ENCODE measurements at regions not wholly inside any gene's neighbourhood (a gene's known extent, or its start where the extent isn't known, plus 50 kb on each side); places are given as distances from the start of the nearest gene placed in this dataset.
"Not testable (repeated sequence)": the region's sequence is repeated elsewhere in the genome, so short reads cannot be mapped to it uniquely, and the experiment has no call there.

- no peak for DNase-seq (ENCODE audit: low read depth)
These were observed 79.1 kb upstream of the ALX4 start for GRCh38 chr11:44388828-44389657.

DNA sequence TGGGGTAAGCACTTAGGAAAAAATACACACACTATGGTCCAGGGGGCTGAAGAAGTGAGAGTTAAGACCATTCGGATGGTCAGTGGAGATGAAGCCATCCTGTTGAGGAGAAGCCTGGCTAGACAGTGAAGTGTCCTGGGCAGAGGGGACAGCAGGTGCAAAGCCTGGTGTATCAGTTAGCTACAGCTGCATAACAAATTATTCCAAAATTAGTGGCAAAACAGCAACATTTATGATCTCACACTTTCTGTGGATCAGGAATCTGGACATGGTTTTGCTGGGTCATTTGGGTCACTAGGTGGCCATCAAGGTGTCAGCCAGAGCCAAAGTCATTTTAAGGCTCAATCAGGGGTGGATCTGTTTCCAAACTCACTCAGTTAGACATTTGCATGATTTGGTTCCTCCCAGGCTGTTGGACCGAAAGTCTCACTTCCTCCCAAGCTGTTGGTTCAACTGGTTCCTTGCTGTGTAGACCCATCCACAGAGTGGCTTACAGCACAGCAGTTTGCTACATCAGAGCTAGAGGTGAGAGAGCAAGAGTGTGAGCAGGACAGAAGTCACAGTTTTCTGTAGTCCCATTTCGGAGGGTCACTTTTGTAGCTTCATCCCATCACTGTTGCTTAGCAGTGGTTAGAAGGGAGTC lies 80.1 kb upstream of the ALX4 start:
- no peak for DNase-seq (ENCODE audit: low read depth)

GRCh38 chr11:44391004-44391403 lies 81.1 kb upstream of the ALX4 start:
- DNase-seq (ENCODE audit: low read depth) = not testable (repeated sequence)

DNA sequence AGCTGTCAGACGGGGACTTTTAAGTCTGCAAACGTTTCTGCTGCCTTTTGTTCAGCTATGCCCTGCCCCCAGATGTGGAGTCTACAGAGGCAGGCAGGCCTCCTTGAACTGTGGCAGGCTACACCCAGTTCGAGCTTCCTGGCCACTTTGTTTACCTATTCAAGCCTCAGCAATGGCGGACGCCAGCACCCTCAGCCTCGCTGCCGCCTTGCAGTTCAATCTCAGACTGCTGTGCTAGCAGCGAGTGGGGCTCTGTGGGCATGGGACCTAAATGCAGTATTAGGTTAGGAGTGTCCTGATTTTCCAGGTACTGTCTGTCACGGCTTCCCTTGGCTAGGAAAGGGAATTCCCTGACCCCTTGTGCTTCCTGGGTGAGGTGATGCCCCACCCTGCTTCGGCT lies 86.8 kb upstream of the ALX4 start:
- not testable (repeated sequence) for DNase-seq (ENCODE audit: low read depth)

GRCh38 chr11:44397586-44398178 lies 87.7 kb upstream of the ALX4 start:
- DNase-seq (ENCODE audit: low read depth) = no peak

DNA sequence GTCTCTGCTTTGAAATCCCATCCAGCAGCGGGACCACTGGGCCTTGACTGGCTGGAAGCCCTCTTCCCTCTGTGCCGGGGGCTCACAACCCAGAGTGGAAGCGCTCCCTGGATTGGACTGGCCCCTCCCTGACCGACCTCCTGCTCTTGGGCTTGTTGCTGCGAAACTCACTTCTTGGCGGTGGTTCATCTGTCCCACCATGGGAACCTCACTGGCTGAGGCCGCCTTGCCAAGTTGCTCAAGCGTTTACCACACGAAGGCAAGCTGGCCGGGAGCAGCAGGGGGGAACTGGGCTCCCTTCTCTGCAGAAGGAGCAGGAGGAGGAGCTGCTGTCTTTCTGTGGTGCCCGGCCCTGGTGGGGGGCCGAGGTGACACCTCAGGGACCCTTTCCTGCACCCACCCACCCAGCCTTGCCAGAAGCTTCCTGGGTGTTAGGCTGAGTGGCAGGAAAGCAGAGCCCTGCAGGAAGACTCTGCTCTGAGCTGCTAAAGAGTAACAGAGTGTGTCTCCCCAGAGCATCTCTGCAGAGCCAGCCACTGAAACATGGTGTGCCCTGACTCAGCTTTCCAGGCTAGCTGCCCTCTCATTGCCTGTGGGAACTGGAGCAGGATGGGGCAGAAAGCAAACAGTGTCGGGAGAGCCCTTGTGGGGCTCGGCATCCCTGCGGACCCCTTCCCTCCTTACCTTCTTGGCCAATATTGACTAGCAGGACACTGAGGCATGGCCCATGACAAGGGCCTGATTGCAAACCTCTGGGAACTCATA lies 88.5 kb upstream of the ALX4 start:
- DNase-seq (ENCODE audit: low read depth) = no peak

GRCh38 chr11:44399968-44400367 lies 90.0 kb upstream of the ALX4 start:
- no peak for DNase-seq (ENCODE audit: low read depth)

DNA sequence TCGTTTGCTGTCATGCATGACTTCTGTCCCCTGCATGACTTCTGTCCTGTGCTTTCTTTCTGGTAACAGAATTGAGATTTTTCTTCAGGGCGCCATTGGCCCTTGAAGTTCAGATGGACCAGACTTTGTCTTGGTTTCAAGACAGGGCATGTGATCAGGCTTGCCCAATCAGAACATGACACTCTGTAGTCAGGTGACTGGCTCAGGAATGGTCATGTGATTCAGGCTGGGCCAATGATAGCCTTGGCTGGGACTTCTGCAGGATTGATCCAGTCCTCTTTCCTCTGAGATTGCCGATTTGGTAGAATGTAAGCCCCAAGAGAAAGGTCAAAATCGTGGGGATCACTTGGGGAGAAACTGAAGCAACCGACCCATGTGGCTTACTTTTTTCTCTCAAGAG lies 90.5 kb upstream of the ALX4 start:
- no peak for DNase-seq (ENCODE audit: low read depth)

DNA sequence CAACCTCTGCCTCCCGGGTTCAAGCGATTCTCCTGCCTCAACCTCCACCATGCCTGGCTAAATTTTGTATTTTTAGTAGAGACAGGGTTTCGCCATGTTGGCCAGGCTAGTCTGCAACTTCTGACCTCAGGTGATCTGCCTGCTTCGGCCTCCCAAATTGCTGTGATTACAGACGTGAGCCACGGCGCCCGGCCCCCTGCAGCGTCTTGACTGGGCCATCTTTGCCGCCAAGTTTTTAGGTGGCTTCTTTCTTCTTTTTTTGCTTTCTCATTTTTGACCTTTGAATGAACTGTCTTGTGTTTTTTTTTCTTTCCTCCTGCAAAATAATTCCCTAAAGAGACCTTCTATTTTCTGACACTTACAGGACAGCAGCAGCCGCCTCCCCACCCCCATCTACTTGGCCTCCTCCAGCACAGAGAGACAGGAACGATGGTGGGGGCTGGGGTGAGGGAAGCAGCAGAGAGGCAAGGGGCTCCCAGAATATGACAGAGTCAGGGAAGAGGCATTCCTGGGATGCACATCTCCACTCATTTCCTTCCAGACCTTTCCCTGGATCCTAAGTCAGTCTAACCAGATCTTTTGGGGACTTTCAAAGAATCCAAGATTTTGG lies 92.6 kb upstream of the ALX4 start:
- no peak for DNase-seq (ENCODE audit: low read depth)

- DNase-seq (ENCODE audit: low read depth) = no peak
These were observed 93.2 kb upstream of the ALX4 start for GRCh38 chr11:44403176-44403575.

GRCh38 chr11:44403587-44404273 lies 93.8 kb upstream of the ALX4 start:
- DNase-seq (ENCODE audit: low read depth) = no peak

- no peak for DNase-seq (ENCODE audit: low read depth)
These were observed 94.4 kb upstream of the ALX4 start for GRCh38 chr11:44404301-44404700.

DNA sequence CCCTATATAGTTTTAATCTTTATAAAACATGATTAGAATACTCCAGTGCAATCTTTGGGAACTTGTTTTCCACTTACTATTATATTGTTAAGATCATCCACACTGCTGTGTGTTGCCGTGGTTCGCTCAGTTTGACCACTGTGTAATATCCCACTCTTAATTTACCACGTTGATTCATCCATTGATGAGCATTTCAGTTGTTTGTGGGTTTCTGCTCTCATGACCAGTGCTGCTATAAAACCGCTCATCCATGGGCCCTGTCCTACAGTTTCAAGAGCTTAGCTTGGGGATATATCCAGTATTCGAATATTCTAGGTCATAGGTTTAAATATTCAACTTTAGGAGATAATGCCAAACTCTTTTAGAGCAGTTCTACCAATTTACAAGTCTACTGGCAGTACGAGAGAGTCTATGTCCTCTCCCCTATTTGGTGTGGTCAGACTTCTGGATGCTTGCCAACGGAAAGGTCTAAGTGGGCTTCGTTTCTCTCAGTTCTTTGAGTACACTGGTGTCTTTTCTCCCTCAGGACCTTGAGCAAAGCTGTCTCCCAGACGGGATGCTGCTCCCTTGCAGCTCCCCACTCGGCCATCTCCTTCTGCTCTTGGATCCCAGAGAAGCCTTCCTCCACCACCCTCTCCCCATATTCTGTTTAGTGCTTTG lies 94.9 kb upstream of the ALX4 start:
- DNase-seq (ENCODE audit: low read depth) = no peak

- no peak for DNase-seq (ENCODE audit: low read depth)
These were observed 97.5 kb upstream of the ALX4 start for GRCh38 chr11:44407211-44407996.

DNA sequence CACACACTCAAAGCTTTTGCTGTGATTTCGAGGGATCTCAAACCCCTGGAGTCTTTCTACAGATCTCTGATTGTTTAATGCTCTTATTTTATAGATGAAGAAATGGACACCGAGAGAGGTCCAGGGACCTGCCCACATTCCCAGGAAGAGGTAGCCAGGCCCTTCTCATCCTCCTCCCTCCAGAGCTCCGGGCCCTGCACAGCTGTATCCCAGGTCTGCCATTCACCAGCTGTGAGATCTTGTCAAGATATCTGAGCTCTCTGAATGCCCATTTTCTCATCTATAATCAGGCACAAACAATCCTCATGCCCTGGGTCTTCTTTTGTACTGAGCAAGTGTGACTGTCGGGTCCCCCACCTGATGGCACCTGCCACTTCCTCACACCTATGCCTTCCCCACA lies 98.2 kb upstream of the ALX4 start:
- DNase-seq (ENCODE audit: low read depth) = no peak

DNA sequence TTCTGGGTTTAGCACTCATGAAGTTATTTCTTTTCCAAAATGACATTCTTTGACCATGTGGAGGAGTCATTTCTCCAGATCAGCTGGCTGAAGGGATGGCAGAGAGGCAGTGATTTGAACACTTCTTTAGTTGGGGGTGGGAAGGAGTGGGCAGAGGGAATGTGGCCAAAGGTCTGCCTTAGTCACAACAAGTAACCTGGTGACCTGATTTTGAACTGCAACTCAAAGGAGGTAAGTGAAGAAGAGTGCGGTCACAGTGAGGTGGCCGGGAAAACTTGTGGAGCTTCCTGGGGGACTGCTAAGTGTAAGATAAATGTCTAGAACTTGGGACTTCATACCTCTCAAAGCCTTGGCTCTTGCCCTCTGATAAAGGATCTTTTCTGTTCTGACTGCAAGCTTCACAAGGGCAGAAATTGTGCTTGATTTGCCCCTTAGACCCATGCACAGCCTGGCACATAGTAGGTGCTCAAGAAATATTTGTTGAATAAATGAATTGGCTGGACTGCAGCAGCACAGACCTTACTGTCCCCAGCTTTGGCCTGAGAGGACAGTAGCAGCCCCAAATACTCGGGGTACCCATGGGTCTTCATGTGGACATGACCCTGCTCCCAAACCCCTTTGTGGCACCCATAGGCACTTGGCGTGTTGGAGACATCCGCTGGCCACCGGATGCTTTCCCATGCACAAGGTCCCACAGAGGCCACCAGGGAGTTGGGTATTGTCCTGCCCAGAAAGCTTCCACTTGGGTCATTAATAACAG lies 99.0 kb upstream of the ALX4 start:
- DNase-seq (ENCODE audit: low read depth) = no peak

DNA sequence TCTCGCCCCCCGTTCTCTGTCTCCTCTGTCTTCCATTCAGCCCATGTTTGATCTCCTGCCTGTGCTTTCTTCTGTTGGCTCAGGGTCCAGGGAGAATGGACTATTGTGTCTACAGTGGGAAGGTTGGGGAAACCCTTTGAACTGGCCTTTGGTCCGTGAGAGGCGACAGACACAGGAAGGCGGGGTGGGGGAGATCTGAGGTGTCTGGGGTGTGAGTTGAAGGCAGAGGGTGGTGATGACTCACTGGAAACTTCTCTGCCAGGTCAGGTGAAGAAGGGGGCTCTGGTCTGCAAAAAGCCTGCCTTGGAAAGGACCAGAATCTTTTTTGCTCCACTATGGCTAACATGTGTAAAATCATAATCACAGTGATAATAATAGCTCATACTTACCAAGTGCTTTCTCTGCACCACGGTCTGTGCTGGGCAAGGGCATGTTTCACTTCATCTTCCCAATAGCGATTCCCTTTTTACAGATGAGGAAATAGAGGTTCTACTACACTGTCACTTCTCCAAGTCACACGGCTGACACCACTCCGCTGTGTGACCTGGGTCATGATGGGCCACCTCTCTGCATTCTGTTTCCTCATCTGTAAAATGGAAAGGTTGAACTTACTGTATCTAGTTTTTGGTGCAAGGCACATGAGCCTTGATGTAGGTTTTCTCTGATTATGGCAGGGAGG lies 99.8 kb upstream of the ALX4 start:
- DNase-seq (ENCODE audit: low read depth) = no peak

GRCh38 chr11:44416776-44417175 lies 106.8 kb upstream of the ALX4 start:
- DNase-seq (ENCODE audit: low read depth) = no peak

All from fibroblast of gingiva (primary cell).